GM18498 (cell line): ENCODE measurements at regions not wholly inside any gene's neighbourhood (a gene's known extent, or its start where the extent isn't known, plus 50 kb on each side); places are given as distances from the start of the nearest gene placed in this dataset.

Source experiments
- ATAC-seq: cut with Tn5 transposase; IDR thresholded peaks from one replicate; pipeline ENCODE4 v1.9.1; 2021; ENCODE audit warnings: mild to moderate bottlenecking, moderate library complexity; ENCODE audit not compliant: unreplicated experiment

DNA sequence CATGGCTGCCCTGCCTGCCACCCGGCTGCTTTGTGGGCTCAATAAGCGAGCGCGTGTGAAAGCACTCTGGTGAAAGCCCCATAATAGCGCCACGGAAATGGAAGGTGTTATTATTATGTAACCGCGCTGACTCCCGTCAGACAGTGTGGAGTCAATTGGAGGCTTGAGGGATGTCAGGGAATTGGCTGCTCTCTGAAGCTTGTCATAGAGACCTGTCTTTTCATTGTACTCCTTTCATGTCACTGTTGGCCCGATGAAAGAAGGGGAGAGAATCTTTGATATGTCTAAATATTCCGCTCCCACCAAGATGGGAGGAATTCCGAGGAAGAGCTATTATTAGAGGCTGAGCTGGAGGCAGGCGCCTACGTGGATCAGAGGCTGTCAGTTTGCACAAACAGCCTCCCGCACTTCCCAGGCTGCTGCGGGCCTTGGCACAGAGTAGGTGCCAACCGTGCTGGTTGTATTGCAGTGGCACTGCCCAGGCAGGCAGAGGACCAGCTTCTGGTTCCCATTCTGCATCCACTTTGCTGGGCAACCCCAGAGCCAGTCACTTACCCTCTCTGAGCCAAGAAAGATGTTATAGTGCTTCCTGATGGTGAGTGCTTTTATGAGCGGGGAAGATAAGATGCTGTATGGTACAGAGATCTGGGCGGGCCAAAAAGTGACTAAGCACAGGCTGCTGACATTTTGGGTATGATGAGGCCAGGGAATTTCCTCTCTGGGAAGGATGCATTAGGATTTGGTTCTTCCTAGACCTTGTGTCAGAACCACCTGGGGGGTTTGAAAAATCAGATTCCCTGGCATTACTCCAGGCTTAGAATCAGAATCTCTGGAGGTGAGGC lies 151.4 kb downstream of the RPS24 start:
- no peak for ATAC-seq

DNA sequence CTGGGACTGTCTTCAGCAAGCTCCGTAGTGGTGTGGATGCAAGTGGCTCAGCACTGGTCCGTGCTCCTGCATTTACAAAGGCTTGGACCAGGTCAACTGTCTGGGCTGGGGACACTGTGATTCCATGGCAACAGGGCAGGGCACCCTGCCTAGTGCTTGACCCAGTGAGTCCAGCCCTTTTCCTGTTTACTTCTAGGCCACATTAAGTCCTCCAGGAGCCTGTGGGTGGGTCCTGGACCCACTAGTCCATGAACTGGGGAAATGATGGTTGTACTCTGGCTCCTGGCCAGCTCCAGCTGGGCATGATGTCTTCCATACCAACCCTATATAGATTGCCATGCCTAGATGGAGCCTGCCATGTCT lies 152.0 kb downstream of the RPS24 start:
- ATAC-seq, result no peak

DNA sequence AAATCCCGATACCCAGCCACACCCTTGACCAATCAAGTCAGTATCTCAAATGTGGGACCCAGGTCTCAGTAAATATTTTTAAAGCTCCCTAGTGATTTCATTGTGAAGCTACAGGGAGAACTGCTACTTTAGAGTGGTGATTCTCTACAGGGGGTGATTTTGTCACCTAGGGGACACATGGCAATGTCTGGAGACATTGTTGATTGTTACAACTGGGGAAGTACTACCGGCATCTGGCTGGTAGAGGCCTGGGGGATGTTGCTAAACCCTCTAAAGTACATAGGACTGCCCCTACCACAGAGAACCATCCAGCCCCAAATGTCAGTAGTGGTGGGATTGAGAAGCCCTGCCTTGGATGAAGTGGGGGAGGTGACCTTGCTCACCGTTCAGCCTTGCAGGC lies 152.9 kb downstream of the RPS24 start:
- ATAC-seq, result no peak

DNA sequence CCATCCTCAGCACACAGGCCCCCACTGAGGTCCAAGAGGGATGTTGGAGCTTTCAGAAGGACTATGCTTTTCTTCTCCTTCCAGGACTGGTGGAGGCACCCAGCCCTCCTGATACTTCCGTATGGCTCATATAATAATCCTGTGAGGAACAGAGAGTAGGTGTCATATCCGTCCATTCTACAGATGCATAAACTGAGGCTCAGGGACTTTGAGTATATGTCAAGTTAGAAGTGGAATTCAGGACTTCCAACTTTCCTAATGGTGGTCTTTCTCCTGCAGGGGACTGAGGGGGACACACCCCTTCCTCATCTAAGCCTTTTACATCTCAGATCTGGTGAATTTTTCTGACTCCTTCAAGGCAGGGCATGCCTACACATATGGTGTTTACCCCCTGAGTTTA lies 153.7 kb downstream of the RPS24 start:
- ATAC-seq, result no peak

DNA sequence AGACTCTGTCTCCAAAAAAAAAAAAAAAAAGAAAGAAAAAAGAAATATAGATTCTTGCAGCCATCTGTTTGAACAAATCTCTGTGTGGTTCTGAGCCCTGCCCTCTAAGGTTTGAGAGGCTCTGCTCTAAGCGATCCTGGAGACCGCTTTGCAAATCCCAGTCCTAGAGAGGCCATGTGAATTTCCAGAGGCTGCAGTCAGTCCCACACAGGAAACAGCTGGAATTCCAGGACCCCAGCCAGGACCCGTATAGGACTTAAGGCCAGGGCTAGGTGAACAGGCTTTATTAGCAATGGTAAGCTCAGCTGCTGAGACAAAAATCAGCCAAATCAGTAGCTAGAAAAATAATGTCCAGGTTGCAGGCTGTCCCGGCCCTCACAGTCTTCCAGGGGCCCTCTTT lies 154.8 kb downstream of the RPS24 start:
- ATAC-seq, result no peak

DNA sequence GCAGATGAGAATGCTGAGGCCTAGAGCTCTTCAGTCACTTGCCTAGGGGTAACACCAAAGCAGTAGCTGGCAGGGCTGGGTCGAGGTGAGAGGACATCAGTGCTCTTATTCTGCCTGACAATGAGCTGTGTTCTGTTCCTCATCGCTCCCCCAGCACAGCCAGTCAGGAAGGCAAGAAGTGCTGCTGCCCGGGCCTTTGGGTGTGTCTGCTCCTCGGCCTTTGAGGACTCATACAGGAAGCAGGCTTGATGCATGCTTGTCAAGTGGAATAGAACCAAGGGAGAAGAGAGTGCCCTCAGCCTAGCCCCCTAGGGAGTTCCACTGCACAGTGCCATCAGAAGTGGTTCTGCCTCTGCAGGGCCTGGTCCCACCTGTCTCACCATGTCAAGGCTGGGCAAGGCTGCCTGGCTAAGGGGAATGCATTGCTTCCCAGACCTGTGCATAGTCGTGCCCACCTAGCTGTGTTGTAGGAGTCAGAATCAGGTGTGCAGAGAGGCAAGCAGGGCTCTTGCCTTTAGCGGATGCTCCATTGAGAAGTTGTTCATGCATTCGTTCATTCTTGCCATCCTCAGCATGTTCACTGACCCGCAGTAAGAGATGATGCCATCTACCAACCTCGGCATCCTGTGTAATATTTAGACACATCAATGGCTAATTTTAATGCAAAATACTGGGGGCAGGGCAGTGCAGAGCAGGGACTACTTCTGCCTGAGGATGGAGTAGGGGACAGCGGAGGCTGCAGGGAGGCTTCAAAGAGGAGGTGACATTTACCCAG lies 156.6 kb downstream of the RPS24 start:
- no peak for ATAC-seq

DNA sequence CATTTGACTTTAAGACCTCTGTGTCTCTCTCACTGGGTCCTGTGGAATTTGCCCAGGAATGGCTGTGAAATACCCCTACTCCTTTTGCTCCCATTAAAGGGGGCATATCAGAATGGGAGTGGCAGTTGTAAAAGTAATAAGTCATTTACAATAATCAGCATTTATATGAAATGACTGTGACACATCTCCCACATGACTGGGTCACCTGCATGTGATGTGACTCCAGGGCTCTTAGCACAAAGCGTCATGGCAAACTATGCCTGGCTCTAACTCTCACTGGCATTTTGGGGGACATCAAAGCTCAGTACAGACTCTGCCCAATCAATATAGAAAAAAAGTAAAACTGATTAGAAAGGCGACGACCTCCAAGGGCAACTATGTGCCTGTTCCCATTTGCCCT lies 157.6 kb downstream of the RPS24 start:
- ATAC-seq, result no peak

DNA sequence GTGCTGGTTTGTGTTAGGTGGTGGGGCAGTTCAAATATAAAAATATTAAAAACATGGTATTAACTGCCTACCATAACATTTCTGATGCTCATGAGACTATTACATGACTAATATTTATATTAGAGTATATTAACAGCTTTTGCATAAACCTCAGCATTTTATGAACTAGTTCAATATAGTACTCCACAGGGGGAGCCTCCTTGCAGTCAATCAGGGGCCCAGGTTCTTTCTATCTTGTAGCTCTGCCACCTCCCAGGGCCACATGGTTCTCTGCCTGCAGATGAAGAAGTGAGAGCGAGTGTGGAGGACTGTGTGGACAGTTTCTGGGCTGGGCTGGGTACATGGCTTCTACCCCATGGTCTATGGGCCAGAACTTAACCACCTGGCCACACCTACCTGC lies 159.5 kb downstream of the RPS24 start:
- no peak for ATAC-seq

DNA sequence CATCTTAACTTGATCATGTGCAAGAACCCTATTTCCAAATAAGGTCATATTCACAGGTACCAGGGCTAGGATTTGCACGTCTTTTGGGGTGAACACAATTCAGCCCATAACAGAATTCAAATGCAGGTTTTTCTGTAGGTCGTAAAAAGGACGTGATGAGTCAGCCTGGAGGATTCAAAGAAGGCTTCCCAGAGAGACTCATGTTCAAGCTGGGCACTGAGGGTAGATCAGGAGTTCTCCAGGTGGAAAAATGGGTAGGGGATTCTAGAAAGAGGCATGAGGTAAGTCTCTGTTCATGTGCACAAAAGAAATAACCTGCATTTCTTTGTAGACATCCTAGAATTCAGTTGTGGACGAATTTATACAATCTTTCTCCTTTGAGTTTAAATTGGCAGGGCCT lies 160.4 kb downstream of the RPS24 start:
- ATAC-seq, result no peak

DNA sequence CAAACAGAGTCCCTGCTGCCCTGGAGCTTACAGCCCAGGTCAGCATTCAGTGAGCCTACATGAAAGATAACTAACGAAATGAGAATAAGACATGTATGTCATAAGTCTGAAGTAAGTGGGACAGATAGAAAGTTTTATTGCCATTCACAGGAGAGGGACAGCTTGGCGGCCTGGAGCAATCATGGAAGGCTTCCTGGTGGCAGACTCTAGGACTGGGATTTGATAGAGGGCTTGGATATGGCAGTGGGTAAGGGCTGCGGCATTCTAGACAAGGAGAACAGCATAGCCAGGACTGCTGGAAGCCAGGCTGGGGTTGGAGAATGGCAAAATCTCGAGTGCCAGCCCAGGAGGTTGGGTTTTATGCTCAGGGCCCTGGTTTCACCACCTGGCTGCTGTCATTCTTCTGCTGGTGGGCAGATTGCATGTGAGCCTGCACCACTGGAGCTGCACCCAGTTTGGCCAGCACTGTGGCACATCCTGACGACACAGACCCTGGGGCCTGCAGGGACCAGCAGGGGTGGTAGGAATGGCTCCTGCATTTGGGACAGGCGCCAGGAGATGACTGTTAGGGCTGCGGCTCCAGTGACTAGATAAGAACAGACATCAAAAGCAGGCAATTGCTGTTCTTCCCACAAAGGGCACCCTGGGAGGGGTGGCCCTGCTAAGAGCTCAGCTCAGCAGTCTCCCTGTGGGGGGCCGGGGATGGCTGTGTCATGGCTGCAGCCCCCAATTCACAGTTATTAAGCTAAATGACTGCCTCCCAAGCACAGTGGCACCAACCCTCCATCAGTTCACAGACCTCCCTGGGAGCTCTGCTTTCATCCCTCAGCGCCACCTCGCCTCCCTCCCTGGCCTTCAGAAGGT lies 161.1 kb downstream of the RPS24 start:
- ATAC-seq, result no peak

DNA sequence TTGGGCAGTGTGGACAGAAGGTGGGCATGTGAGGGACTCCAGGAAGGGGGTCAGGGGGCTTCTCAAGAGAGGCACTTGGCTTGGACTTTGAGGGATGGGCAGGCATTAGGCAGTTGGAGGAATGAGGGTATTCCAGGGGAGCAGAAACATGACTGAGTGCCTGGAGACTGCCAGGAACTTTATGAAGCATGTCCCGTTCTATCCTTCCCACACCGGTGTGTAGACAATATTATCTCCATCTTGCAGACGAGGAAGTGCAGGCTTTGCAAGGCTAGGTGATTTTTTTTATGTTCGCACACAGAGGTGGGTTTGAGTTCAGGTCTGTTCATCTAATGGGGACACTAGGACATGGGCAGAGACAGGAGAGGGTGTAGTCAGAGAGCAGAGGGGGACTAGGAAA lies 162.7 kb downstream of the RPS24 start:
- ATAC-seq, result no peak

DNA sequence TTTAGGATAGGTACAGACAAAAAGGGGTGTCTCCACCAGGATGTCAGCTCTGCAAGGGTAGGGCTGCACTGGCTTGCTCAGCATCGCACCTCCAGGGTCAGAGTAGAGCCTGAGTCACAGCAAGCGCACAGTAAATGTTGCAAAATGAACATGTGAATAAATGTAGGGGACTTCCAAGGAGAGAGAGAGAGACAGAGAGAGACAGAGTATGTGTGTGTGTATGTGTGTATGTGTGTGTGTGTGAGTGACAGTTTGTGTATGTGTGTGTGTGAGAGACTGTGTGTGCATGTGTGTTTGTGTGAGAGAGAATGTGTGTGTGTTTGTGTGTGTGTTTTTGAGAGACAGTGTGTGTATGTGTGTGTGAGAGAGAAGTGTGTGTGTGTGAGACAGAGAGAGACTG lies 163.3 kb downstream of the RPS24 start:
- no peak for ATAC-seq

DNA sequence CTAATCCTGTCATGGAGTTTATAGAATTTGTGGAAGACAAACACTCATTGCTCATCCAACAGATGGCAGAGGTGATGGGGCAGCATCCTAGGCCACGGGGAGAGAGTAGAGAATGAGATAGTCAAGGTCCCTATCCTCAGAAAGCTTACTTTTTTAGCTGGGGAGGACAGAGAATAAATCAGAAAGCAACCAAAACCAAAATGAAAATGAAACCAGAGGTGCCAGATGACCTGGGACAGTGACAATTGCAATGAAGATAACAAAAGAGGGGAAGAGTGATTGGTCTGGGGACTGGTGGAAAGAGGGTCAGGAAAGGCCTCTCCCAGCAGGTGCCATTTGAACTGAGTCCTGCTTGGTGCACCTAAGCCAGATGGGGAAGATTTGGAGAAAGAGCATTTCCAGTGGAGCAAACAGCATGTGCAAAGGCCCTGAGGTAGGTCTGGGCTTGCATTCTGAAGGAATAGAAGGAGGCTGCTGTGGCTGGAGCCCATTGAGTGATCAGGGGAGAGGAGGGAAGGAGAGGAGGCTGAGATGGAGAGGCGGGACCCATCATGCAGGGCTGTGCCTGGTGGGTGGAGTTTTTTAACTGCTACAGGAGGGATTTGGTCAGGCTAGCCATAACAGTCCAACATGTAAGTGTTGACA lies 164.1 kb downstream of the RPS24 start:
- ATAC-seq, result no peak

DNA sequence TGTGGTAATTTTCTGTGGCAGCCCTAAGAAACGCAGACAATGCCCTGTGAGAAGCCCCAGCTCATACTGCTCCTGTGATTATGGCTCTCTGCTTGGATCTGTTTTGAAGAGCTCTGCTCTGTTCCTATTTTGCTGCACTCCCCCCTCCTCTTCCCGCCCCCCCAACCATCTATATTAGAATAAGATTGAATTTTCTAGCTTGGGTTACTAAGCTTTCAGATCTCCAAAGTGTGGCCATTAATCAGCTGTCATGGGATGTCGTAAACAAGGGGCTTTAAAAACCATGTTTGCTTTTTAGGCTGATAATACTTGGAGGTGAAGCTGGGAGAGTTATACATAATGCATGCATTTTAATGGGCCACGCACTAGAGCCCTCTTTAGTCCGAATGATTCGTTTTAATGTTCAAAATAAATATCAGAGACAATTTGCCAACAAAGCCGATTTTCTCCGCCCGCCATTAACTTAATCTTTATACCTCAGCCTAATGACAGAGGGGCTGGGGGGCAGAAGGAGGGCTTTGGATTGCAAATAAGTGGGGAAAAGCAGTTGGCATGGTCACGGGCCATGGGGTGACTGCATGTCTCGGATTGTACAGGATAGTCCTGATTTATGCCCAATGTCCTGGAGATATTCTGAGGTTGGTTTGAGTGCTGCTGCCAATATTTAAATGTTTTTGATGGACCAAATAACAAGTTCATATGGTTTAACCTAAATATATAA lies 165.5 kb downstream of the RPS24 start:
- ATAC-seq, result no peak

DNA sequence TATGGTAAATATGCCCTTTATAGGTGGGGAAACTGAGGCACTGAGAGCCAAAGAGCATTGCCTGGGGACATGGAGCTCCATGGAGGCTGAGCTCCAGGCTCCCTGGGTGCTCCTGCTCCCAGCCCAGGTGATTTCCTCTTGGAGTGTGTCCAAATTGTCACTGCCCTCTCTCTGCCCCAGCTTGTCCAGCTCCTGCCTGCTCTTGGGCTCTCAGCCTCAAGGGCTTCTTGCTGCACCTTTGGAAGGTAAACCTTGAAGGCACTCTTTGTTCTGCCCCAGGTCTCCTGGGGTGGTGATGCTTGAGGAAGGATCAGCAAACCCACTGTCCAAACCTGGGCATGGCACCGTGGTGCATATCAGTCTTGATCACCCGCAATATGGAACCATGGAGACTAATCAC lies 166.1 kb downstream of the RPS24 start:
- no peak for ATAC-seq

DNA sequence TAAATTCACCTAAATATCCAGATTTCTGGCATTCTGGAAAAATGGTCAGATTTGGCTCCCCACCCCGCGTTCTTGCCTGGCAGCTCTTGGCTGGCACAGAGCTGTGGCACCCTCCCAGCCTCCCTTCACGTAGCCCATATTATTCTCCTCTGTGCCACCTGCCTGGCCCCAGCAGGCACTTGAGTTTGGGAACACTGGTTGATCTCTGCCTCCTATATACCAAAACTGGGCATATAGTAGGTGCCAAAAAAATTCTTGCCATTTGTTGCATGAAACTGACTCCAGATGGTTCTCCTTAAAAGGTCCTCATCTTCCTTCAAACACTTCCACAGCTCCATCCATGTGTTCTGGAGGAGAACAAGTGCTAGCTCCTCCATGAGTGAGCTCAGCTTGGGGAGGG lies 167.0 kb downstream of the RPS24 start:
- ATAC-seq, result no peak

DNA sequence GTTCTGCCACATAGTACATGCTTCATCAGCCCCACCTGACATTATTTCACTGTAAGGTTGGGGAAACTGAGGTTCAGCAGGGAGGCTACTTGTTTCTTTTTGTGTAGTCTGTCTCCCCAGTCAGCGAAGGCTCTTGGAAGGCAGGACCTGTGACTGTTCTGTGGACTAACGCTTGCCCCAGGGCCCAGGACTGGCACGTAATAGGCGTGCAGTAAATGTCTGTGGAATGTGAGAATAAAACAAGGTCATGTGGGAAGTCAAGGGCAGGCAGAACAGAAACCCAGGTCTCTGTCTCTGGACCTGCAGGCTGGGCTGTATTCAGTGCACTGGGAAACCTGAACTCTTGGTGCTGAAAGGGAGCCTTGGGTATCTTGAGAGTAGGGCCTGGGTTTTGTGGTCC lies 168.7 kb downstream of the RPS24 start:
- ATAC-seq, result no peak

DNA sequence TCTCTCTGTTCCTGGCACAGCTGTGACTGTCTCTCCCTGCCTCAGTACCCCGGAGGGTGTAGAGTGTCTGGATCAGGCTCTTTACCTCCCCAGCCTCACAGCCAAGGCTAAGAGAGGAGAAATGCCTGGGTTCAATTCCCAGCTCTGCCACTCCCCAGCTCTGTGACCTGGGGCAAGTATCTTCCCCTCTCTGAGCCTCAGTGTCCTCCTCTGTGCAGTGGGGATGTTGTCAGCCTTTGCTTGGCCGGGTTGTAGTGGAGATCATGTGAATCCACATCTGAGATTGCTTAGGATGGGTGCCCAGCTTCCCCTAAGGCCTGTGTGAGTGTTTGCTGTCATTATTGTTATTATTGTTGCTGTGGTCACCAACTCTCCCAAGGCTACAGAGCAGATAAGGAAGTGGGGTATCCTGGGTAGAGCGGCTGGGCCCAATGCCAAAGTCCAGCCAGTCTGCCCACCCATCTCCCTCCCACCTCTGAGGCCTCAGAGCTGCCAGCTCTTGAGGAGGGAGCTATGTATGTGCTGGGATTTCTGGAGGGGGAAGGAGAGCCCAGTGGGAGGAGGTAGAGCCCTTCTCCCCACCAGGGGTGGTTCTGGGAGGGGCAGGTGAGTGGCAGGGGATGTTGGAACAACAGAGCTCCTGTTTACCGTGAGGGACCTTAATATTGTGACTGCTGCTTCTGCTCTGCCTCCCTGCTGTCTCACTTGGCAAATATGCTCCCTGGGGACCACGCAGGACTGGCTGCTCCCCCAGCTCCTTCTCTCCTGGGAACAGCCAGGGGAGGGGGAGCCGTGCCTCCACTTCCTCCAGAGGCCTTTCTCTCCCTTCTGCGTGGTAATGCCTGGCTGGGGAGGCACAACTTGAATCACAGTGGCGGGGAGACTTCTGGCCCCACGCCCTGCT lies 170.5 kb downstream of the RPS24 start:
- no peak for ATAC-seq

DNA sequence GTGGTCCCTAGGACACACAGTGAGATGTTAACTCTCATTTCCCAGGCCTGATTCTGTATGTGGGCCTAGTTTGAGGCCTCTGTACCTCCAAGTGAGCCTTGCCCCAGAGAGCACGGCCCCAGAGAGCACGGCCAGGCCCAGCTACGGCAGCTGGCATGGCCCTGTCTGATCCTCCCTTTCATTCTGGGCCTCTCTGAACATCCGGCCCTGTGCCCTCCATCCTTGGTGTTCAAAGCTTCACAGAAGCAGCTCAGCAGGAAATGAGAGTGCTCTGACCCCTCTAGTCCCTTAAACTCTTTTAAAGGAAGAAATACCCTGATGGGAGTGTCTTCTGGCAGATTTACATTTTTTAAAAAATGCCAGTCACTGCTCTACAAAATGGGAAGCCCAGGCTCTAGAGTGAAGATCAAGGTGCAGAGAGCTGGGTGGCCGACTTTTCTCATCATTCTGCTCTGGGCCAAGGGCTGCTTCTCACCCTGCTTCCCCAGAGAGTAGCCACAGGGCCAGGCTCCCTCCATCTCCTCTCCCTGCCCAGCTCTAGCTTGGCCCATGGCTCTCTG lies 171.9 kb downstream of the RPS24 start:
- no peak for ATAC-seq
